T-helper 1 cell treated with Interleukin-12 subunit alpha and Interleukin-12 subunit beta and Interleukin-4 antibody, amounts not matched to agents 30 μg/mL and 1 μg/mL, for 36 hours (primary cell): ENCODE measurements at regions not wholly inside any gene's neighbourhood (a gene's known extent, or its start where the extent isn't known, plus 50 kb on each side); places are given as distances from the start of the nearest gene placed in this dataset.

Experiments used
- H3K27ac Mint-ChIP-seq: one replicate; pipeline ENCODE4 v1.8.0; 2021; ENCODE audit warnings: mild to moderate bottlenecking, mixed read lengths
- H3K27me3 Mint-ChIP-seq: one replicate; pipeline ENCODE4 v1.8.0; 2021; ENCODE audit warnings: low read depth, mixed read lengths
- H3K36me3 Mint-ChIP-seq: one replicate; pipeline ENCODE4 v1.8.0; 2021; ENCODE audit warnings: low read depth, mixed read lengths
- H3K4me1 Mint-ChIP-seq: one replicate; pipeline ENCODE4 v1.8.0; 2021; ENCODE audit warnings: low read depth, mixed read lengths
- H3K4me3 Mint-ChIP-seq: one replicate; pipeline ENCODE4 v1.8.0; 2021; ENCODE audit warnings: mild to moderate bottlenecking, moderate library complexity, mixed read lengths
- H3K9me3 Mint-ChIP-seq: one replicate; pipeline ENCODE4 v1.8.0; 2021; ENCODE audit warnings: mixed read lengths

DNA sequence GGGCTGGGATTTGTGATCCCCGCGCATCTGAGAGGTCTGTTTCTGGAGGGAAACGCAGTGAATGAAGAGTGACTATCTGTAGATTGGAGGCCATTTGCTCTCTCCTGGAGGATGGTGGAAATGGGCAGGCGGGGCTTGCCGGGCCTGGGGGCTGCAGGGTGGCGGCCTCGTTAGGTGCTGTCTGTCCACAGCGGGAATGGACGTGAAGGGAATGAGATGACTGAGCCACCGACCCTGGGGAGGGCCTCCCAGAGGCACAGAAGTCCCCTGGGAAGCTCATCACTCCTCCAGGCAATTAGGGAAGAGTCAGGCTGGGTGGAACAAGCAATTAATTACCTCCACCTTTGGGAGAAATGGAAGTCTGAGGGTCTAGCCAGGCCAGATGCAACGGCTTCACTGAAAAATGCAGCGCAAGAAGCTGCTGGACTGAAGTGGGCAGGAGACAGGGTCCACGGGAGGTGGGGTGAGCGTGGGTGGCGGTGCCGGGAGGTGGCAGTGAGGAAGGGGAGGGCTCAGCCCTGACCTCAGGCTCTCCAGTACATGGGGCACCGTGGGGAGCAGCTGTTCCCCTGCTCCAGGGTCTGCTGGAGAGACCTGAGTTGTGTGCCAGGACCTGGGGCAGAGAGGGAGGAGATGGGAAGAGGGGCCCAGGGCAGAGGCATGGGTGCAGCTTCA, 524.5 kb downstream of the BRD1 start:
- H3K27ac Mint-ChIP-seq, result no peak overlapping the region
- H3K9me3 Mint-ChIP-seq, result no peaks in the 10 kb centered on the region
- H3K4me3 Mint-ChIP-seq, result no peak overlapping the region
- H3K36me3 Mint-ChIP-seq, result no peaks in the 10 kb centered on the region
- no peaks in the 10 kb centered on the region for H3K4me1 Mint-ChIP-seq
- H3K27me3 Mint-ChIP-seq, result no peaks in the 10 kb centered on the region

DNA sequence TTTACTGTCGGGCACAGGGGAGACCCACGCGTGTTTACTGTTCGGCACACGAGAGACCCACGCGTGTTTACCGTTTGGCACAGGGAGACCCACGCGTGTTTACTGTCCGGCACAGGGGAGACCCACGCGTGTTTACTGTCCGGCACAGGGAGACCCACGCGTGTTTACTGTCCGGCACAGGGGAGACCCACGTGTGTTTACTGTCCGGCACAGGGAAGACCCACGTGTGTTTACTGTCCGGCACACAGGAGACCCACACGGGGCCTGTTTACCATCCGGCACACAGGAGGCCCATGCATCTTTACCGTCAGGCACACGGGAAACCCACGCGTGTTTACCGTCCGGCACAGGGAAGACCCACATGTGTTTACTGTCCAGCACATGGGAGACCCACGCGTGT, 525.1 kb downstream of the BRD1 start:
- Mint-ChIP-seq H3K27ac (no peak overlapping the region), H3K4me3 (no peak overlapping the region), H3K36me3 (no peaks in the 10 kb centered on the region), H3K4me1 (no peaks in the 10 kb centered on the region), H3K27me3 (no peaks in the 10 kb centered on the region), H3K9me3 (no peaks in the 10 kb centered on the region)

DNA sequence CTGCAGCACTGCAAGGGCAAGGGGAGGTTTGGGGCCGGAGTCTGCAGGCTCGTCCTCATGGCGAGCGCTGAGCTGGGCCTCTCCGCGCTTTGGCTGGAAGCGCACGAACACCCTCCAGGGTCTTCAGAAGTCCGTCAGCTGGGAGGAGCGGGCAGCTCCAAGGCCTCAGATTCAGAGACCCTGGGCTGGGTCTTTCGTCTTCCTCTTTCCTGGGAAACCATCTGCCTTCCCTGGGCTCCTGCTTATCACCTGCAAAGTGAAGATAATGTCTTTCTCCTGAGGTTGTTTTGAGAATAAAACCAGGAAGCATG, 525.6 kb downstream of the BRD1 start:
- no peak overlapping the region for H3K4me3 Mint-ChIP-seq
- no peak overlapping the region for H3K27ac Mint-ChIP-seq
- H3K27me3 Mint-ChIP-seq, result no peaks in the 10 kb centered on the region
- no peaks in the 10 kb centered on the region for H3K36me3 Mint-ChIP-seq
- no peaks in the 10 kb centered on the region for H3K9me3 Mint-ChIP-seq
- no peaks in the 10 kb centered on the region for H3K4me1 Mint-ChIP-seq

DNA sequence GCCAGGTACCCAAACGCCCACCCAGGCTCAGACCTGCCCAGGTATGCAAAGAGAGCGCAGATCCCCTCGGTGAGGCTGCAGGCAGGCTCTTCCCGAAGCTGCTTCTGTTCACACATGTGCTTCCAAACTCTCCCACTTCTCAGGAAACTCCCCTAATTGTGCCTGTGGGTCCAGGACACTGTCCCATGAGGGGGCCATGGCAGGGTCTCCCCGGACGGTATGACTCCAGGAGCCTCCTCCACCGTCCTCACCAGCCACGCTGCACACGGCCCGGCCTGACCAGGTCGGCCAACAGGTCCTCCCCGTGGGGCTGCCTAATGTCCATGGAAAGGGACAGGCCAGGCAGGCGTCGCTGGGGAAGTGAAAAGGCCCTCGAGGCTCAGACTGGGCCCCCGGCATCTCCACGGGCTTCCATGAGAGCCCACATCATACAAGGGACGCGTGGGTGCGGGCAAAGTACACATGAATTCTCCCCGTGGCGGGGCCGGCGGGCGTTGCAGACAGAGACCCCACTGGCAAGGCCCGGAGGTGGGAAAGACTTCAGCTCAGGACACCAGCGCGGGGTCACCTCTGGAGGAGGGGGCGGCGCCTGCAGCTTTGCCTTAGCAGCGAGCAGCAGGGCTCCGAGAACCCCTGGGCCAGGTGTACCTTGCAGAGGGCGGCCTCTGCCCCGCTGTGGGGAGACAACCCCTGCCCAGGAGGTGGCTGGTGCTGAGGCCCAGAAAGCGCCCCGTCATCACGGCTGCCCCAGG, 526.1 kb downstream of the BRD1 start:
- Mint-ChIP-seq H3K27me3 (no peaks in the 10 kb centered on the region), H3K4me3 (no peak overlapping the region), H3K9me3 (no peaks in the 10 kb centered on the region), H3K27ac (no peak overlapping the region), H3K4me1 (no peaks in the 10 kb centered on the region), H3K36me3 (no peaks in the 10 kb centered on the region)

DNA sequence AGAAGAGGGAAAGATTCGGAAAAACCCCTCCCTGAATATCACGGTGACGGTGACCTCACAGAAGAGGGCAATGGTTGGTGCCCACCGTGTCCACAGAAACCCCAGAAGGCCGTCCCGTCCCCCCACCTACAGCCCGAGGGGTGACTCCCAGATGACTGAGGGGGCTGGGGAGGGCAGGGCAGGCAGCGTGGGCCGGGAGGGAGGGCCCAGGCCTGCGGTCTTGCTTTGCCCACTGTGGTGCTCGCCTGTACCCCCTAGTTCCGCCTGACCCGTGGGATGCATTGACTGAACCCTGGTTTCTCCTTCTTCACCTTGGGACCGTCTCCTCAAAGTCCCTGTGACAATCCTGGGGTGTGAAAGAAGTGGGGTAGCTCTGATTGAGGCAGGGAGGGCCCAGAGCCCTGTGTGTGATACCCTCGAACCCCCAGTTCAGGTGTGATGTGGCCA, 526.7 kb downstream of the BRD1 start:
- Mint-ChIP-seq H3K4me3 (no peak overlapping the region), H3K4me1 (no peaks in the 10 kb centered on the region), H3K27ac (no peak overlapping the region), H3K9me3 (no peaks in the 10 kb centered on the region), H3K36me3 (no peaks in the 10 kb centered on the region), H3K27me3 (no peaks in the 10 kb centered on the region)

DNA sequence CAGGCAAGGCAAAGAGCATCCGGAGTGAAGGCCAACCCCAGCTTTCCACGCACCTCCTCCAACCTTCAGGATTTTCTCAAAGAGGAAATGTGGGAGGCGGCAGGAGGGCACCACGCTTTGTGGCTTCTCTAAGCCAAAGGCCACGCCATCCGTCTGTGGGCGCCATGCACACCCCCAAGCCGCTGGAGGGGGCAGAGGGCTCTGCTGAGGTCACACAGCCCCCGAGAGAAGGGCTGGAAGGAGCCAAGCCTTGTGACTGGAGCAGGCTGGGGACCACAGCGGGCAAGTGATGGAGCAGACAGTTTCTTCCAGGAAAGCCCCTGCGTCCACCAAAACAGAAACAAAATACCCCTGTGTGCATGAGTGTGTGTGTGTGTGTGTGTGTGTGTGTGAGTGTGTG, 527.4 kb downstream of the BRD1 start:
- H3K9me3 Mint-ChIP-seq, result peaks cover 6% of the 10 kb centered on the region
- no peak overlapping the region for H3K27ac Mint-ChIP-seq
- H3K36me3 Mint-ChIP-seq, result no peaks in the 10 kb centered on the region
- no peaks in the 10 kb centered on the region for H3K27me3 Mint-ChIP-seq
- no peaks in the 10 kb centered on the region for H3K4me1 Mint-ChIP-seq
- H3K4me3 Mint-ChIP-seq, result no peak overlapping the region

DNA sequence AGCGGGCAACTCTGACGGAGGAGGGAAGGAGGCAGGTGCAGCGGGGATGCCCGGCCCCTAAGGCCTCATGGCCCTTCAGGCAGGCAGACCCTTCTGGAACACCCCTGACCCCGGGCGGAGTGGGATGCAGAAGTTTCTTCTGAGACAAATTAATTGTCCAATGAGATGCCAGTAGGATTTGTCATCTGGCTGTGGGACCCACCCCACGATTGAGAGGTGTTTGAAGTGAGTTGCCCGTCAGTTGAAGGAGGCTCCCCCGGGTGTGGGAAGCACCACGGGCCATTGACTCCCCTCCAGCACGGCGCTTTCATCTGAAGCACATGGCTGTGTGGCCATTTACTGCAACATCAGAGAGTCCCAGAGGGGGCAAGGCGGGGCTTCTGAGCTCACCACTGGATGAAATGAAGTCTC, 527.8 kb downstream of the BRD1 start:
- Mint-ChIP-seq H3K27me3 (no peaks in the 10 kb centered on the region), H3K9me3 (peaks cover 6% of the 10 kb centered on the region), H3K4me3 (no peak overlapping the region), H3K4me1 (no peaks in the 10 kb centered on the region), H3K36me3 (no peaks in the 10 kb centered on the region), H3K27ac (no peak overlapping the region)

DNA sequence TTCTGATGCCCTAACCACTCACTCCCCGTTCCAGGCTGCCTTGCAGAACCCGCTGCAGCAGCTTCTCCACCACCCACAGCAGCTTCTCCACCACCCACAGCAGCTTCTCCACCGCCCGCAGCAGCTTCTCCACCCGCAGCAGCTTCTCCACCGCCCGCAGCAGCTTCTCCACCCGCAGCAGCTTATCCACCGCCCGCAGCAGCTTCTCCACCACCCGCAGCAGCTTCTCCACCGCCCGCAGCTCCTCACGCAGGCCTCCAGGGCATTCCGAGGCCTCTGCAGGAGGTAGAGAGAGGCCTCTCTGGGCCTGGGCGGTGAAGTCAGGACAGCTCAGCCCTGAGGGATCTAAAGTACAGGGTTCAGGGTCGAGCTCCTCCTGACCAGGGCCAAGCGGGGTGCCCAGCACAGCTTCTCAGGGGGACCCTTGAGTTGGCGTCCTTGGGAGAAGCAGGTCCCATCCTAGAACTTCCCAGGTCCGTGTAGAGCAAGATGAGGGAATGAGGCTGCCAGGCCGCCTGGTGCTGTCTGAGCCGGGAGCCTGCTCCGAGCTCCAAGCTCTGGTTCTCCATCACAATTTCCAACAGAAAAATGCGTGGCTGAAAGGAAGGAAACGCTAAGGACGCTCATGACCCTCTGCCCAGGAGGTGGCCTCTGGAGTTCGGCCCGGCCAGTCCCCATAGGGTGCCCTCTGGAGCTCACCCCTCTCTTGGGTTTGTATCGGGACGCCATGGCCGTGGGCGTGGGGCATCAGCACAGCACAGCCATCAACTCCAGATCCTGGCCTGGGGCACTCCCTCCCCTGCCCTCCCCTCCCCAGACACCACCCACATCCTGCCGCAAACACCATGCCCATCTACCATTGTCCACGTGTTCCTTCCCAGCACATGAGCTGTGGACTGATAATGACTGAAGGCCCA, 528.6 kb downstream of the BRD1 start:
- no peaks in the 10 kb centered on the region for H3K36me3 Mint-ChIP-seq
- H3K9me3 Mint-ChIP-seq, result peaks cover 6% of the 10 kb centered on the region
- no peaks in the 10 kb centered on the region for H3K4me1 Mint-ChIP-seq
- no peaks in the 10 kb centered on the region for H3K27me3 Mint-ChIP-seq
- no peak overlapping the region for H3K27ac Mint-ChIP-seq
- H3K4me3 Mint-ChIP-seq, result no peak overlapping the region

DNA sequence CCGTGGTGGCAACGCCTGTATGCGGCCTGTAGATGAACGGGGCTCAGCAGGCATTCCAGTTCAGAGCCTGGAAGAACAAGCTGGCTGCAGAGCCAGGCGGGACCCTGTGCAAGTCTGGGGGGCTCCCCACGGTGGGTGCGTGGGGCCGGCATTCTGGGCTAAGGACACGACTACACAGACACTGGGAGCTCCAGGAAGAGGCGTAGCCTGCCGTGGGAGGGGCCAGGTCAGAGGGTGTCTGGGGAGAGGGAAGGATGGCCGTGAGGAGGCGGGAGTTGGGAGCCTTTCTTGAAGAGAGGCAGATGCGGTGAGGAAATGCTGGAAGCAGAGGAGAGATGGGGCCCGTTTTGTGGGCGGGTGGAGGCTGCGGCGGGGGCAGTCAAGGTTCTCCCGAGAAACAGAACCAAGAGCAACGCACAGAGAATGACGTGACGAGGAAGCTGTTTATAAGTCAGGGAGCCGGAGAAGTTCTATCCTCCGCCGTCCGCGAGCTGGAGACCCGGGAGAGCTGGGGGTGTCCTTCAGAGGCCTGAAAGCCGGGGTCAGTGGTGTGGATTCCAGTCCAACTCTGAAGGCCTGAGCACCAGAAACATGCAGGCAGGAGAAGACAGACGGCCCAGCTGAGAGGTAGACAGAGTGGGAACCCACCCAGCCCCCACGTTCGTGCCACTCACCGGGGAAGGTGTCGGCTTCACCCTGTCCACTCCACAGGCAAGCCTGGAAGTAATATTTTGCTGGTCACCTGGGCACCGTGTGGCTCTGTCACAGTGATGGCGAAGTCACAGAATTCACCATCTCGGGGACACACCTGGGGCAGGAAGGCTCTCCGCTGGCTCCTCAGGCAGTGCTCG, 529.6 kb downstream of the BRD1 start:
- Mint-ChIP-seq H3K36me3 (no peaks in the 10 kb centered on the region), H3K27ac (no peak overlapping the region), H3K4me1 (no peaks in the 10 kb centered on the region), H3K4me3 (no peak overlapping the region), H3K27me3 (peaks cover 3% of the 10 kb centered on the region), H3K9me3 (peaks cover 13% of the 10 kb centered on the region)

DNA sequence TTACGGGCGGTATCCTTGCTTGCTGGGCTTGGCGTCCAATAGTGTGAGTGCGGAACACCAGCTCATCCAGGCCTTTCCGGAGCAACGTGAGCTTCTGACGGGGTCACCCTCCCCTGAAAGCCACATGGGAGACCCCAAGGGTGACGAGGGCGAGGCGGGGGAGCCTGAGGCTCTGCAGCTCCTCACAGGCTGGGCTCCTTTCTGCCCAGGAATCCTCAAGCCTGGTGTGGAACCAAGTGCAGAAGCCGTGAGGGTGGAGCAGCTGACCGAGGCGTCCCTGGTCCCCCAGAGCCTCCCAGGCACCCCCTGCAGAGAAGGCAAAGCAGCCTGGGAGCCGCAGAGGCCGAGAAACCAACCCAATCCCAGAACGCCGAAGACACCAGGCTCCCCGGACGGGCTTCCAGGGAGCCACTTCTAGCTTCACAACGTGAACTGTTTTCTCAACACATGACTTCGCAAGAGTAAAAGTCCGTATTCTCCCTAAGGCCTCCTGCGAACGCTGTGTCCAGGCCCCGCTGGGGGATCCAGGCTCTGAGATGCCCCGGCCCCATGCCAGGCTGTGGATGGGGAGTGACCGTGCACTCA, 530.3 kb downstream of the BRD1 start:
- Mint-ChIP-seq H3K9me3 (peaks cover 13% of the 10 kb centered on the region), H3K27me3 (peaks cover 3% of the 10 kb centered on the region), H3K4me1 (no peaks in the 10 kb centered on the region), H3K27ac (no peak overlapping the region), H3K4me3 (no peak overlapping the region), H3K36me3 (no peaks in the 10 kb centered on the region)

DNA sequence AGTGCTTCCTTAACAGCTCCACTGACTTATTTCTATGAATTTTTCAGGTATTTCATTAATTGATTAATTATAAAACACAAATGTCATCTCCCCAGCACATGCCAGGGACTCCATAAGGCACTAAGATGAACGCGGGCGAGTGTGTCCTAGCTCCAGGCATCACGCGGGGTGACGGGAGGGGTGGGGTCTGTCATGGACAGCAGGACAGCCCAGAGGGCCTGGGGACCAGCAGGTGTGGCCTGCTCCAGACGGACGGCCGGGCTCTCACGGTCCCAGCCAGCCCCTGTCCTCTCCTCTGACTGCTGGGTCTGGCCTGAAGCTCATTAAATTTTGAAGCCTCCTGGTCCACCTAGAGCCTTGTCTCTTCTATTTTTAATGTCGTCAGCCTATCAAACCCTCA, 531.1 kb downstream of the BRD1 start:
- Mint-ChIP-seq H3K4me1 (no peaks in the 10 kb centered on the region), H3K4me3 (no peak overlapping the region)

DNA sequence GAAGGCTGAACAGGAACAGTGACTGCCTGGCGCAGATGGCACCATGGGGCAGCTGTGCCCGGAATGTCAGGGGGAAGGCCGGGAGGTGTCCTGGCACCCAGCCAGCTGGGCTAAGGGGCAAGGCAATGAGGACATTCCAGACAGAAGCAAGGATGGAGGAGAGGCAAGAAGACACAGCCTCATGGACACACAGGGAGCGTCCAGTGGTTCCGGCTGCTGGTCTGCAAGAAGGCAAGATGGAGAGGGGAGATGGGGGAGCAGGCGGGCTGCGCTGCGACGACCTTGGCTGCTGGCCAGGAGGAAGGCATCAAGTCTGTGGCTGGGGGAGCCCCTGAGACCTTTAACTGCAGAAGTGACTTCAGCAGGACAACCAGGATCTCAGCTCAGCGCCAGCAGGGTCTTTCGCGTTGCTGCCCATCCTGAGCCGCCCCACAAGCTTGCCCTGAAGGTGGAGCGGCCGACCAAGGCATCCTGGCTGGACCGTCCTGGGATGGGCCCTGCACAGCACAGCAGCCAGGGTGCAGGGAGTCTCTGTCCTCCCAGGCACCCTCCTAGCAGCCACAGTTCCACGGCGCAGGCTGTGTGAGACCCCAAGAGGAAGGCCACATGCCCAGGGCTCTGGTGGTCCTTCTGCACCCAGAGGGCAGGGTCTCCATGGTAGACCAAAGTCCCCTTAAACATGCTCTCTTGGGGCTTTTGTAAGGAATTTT, 531.7 kb downstream of the BRD1 start:
- Mint-ChIP-seq H3K27ac (no peak overlapping the region), H3K36me3 (no peaks in the 10 kb centered on the region), H3K4me3 (no peak overlapping the region), H3K4me1 (no peaks in the 10 kb centered on the region), H3K27me3 (peaks cover 3% of the 10 kb centered on the region), H3K9me3 (peaks cover 13% of the 10 kb centered on the region)

More for the DNA sequence above, 531.1 kb downstream of the BRD1 start:
- Mint-ChIP-seq H3K36me3 (no peaks in the 10 kb centered on the region), H3K9me3 (peaks cover 13% of the 10 kb centered on the region), H3K27me3 (peaks cover 3% of the 10 kb centered on the region), H3K27ac (no peak overlapping the region)

DNA sequence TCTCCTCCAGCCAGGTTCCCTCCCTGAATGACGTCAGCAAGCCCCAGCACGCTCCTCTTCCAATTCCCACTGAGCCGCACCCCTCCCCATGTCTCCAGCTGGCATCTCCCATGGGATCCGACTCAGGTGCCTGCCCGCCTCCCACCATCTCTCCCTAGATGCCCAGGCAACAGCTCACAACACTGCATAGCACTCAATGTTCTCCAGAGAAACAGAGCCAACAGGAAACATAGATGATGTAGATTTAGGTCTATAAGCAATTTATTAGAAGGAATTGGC, 532.3 kb downstream of the BRD1 start:
- Mint-ChIP-seq H3K36me3 (no peaks in the 10 kb centered on the region), H3K9me3 (peaks cover 13% of the 10 kb centered on the region)

More for the DNA sequence above, 532.3 kb downstream of the BRD1 start:
- no peak overlapping the region for H3K27ac Mint-ChIP-seq
- H3K4me1 Mint-ChIP-seq, result no peaks in the 10 kb centered on the region
- peaks cover 3% of the 10 kb centered on the region for H3K27me3 Mint-ChIP-seq
- H3K4me3 Mint-ChIP-seq, result no peak overlapping the region
